COLO668 (cell line): ENCODE measurements at regions not wholly inside any gene's neighbourhood (a gene's known extent, or its start where the extent isn't known, plus 50 kb on each side); places are given as distances from the start of the nearest gene placed in this dataset.

Experiments used
- DNase-seq: peaks from one replicate; lab custom pipeline; 2025; ENCODE audit not compliant: unreplicated experiment; lab: John Stamatoyannopoulos, UW

DNA sequence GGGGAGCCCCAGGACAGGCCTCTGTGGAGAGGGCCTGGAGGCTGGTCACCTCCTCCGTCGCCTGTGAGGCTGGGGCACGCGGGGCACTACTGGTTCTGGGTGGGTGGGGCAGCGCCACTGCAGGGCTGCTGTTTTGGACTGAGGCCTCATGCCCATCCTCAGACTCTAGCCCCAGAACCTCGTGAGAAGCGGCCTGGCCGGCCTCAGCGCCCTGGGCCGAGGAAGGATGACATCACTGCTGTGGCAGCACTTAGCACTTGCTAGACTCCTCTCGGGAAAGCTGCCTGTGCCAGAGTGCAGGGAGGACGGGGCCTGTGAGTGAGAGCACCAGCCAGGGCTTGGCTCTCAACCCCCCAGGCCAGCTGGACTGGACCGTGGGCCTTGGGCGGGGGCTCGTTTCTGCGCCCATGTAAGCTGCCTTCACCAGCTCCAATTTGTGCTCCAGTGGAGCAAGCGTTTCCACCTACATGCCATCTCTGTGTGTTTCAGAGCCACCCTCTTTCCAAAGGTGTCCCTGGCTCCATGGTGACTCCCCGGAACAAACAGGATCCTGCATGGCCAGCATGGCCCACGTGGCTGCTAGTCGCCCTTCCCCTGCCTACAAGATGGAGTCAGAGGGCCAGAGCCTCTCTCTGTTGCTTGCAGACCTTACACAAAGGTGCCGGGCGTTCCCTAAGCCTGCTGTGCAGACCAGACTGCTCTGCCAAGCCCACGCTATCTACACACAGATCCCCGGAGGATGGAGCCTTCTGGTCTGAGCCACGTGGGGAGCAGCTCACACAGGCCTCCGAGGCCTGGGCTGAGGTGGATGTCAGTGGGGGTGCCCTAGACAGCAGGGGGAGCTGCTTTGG, 102.9 kb downstream of the CTTN start:
- no peak for DNase-seq

DNA sequence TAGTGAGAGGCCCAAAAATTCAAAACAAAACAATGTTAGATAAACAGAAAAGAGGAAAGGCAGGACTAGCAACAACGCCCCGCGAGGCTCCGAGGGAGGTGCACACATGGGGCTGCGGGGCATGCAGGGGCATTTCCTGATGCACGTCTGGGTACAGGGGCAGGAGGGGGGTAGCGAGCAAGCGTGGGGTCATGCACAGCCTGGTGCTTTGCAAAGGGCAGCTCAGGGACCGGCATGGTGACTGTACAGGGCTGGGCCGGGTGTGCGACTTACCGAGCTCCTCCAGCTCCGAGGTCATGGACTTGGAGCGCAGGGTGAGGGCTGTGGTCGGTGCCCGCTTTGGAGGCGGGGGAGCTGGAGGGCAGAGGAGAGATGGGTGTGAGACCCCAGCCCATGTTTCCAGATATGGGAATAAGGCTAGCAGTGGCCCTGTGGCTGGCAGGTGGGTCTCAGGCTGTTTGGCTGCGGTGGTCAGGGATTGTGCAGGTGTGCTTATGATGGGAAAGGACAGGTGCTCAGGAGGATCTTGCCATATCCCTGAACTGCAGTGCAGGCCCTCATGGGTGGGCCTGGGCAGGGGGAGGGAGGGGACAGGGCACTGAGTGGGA, 103.7 kb downstream of the CTTN start:
- DNase-seq, result no peak

DNA sequence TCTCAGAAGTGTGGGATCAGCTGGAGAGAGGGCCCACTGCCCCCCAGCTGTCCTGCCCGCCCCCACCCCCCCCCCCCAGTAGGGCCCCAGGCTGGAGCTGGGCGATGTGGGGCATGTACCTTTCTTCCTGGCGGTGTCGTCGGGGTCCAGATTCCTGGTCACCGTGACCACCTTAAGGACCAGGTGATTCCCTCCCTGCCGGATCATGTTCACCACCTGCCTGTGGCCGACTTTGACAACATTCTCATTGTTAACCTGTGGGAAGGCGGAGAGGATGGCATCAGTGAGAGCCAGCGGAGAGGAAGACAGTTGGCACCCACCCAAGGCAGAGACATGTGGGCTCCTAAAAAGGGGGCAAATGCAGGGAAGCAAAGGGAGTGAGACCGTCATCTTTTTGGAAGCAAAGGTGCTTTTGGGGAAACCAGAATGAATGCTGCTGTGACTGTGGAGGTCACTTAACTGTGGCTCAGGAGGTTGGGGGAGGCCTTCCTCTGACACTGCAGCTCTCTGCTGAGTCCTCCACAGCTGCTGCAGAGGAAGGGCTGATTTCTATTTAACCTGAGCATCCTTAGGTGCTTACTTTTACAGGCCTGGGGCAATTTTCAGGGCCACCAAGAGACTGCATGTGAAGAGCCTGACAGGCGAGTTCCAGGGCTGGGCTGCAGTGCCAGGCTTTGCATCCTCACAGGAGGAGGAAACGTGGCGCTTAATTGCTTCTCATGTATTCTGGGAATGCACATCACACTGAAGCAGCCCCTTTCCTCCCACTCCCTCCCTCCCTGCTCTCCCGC, 104.5 kb downstream of the CTTN start:
- peak; percentile 57 for DNase-seq

DNA sequence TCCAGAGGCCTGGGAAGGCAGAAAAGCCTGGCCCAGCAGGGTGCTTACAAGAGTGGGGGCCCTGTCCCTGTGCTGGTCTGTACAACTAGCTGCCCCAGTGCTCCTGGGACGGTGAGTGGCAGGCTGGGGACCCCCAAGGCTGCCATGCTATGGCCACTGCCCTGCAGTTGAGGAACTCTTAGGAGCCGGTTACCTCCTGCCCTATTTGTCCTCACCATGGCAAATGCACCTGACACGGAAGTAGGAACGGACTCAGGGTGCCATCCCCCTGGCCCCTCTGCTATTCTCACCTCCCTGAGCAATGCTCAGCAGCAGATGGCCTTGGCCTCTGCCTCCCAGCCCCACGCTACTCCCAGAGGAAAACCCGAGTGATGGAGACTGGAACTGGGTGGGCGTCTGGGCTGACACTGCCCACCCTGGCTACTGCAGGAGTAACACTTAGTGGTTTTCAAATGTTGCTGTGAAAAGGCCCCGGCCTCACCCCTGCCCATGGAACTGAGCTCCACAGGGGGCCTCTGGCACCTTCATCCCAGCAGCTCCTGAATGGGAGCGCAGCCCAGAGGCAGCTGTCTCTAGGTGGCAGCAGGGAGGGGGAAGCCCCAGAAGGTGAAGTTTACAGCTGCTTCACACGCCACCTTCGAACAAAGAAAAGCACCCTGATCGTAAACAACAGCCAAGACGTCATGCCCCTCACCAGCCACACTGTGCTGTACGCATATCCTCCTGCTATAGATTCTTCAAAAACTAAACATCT, 105.3 kb downstream of the CTTN start:
- peak; percentile 48 for DNase-seq

DNA sequence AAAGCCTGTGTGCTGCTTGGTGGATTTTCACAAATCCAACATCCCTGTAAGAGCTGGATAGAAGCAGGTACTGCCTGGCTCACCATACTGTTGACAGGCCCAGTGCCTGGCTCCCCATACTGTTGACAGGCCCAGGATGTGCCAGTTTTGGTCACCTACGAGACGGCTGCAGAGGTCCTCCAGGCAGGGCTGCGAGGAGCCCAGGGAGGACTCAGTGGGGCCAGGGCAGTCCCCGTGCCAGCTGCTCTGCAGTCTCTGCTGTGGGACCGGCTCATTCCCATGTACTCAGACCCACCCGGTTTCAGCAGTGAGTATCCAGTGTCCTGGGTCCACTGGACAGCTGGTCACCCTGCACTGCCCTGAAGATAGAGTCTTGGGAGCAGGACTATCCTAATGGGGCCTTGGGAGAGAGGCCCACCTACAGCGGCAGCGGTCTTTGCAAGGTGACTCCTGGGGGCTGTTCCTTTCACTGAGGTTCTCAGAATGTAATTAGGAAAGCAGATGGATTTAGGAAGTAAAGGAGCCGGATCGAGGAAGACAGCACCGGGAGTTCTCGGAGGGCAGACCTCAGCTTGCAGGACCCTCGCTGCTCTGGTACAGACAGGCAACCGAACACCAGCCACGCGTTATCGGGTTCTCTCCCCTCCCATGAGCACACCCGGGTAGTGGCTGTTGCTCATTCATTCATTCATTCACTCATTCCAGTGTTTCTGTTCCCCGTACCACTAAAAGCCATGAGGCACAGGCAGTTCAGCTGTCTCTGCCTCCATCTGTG, 106.1 kb downstream of the CTTN start:
- DNase-seq, result no peak

DNA sequence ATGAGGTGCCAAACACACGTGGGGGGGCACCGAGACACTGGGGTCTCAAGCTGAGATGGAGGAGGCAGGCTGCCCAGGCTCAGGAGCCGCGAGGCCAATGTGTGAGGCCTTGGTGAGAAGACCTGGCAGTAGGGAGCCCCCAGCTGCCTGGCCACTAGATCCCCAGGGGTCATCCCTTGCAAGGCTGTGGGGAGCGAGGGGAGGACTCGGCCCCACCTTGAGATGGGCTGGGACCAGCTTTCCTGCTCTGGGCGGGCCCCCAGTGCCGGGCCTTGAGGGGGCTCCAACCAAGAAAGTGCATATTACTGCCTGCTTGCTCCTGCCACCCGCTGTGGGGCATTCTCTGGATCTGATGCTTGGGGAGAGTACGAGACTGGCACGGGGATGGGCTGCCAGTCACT, 107.0 kb downstream of the CTTN start:
- no peak for DNase-seq

DNA sequence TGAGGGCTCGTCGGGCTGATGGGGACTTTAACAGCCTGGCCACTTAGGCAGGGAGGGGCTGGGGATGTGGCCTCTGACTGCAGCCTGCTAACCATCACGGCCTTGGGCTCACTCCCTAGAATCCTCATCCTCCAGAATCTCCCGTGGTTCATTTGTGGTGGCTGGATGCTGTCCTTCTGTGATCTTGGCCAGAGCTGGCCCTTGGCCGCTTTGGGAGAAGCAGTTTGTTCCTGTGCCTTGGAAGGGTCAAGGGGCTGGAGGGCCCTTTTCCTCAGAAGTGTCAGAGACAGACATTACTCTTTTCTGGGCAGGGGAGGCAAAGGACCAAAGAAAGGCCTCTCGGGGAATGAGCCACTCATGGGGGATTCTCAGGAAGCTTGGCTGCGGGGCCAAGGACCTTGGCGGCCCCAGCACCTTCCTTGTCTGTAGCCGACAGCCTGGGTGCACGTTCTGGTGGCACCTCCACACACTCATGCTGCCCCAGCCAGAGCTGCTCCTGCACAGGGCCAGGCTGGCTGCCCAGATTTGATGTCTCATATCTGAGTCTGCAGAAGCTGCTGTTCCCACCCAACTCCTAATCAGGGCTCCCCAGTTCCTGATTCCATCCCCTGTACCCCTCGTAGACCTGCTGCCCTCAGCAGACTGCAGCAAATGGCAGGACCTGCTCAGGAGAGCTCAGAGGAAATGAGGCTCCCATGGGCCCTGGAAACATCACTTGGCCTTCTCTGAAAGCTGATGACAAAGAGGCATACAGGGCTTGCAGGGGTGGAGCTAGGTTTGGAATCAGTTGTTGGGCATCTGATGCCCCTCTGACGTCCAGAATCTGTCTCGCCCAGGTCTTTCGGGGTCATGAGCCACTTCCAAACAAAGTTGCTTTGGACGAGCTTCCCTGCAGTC, 107.7 kb downstream of the CTTN start:
- DNase-seq, result no peak

DNA sequence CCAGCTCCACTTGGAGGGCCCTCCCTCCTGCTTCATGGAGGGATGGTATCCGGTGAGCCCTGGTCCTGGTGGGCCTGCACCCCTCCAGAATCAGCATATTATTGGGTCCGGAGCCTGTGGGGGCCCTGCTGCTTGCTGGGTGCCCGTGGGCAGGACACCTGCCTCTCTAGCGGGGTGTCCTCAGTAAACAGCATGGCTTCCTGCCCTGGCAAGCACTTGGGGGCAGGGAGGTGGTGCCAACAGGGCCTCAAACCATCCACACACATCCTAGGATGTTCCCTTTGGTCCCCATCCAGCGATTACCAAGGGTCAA, 108.3 kb downstream of the CTTN start:
- DNase-seq, result no peak

DNA sequence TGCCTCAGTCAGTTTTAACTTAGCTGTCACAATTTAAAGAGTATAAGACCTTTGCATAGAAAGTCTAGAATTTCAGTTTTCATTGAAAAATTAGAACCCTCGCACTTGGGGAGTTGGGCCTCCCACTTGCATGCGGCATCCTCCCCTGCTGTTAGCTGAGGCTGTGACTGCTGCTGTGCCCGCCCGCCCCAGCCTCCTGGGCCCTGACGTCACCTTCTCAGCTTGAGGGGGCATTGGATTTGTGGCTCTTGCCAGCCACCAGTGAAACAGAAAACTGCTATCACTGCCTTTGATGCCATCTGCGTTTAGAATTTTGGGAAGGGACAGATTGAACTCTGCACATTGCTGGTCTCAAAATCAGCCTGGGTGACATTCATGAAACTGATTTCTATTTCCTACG, 108.7 kb downstream of the CTTN start:
- no peak for DNase-seq

DNA sequence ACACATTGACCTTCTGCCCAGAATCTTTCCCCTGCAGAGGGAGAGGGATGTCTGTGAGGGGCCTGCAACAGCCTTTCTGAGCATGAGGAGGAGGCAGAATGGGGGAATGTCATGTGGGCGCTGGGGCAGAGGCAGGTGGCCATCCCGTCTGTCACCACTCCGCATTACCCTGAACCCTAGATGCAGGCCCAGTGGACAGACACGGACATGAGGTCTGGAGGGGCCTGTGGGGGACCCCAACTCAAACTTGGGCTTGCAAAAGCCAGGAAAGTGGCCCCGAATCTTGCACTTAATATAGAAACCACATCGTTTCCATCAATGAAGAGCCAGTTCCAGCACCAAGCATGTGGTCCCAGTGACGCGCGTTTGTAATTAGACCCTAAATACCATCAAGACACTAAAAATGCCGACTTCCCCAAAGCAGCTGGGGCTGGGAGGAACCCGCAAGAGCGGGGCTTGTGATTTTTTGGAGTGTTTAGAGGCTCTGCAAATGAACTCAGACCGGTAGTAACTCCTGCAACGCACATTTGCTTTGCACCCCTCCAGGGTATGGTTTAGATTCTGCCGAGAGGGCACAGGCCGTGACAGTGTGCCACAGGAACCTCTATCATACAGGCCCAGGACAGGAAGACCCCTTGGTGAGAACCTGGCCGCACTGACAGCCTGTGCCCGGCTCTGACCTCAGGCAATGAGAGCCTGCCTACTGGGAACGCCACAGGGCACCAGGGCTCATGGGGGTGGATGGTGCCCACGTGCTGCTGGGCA, 109.3 kb downstream of the CTTN start:
- no peak for DNase-seq

DNA sequence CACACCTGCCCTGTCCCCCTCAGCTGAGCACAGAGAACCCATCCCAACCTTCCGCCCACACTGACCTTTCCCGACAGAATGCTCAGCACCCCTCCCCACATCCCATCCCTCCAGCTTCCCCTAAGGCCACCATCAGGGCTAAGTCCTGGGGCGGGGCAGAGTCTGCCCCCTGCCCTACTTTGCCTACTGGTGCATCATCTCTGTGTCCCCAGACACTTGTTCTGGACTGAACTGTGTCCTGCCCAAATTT, 109.8 kb downstream of the CTTN start:
- no peak for DNase-seq

DNA sequence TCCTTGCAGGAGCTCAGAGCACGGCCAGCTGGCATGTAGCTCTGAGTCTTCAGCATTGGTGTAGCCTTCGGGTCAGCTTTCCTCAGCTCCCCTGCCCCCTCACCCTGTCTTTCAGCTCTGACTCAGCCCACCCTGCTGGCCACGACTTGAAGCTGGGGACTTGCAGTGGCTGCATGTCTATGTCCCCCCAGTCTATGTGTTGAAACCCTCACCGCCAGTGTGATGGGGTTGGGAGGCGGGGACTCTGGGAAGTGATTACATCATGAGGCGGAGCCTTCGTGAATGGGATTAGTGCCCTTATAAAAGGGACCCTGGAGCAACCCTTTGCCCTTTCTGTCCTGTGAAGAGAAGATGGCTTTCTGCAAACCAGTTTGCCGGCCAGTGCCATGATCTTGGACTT, 111.1 kb downstream of the CTTN start:
- DNase-seq, result no peak

DNA sequence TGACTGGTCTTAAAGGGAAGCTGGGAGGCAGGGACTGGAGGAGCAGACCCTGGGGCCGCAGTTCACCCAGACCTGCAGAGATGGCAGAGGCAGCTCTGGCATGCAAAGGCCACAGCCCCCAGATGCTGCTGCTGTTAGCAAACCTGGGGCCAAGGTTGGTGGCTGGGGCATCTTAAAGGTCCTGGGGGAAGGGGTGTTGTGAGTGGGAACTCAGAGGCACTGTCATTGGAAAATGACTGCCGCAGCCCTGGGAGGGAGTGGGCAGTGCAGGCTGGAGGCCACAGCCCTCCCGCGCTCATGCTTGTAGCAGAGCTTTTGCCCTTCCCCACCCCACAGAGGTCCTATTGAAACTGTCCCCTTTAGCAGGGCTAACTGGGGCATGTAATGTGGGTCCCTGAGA, 111.8 kb downstream of the CTTN start:
- DNase-seq, result no peak

DNA sequence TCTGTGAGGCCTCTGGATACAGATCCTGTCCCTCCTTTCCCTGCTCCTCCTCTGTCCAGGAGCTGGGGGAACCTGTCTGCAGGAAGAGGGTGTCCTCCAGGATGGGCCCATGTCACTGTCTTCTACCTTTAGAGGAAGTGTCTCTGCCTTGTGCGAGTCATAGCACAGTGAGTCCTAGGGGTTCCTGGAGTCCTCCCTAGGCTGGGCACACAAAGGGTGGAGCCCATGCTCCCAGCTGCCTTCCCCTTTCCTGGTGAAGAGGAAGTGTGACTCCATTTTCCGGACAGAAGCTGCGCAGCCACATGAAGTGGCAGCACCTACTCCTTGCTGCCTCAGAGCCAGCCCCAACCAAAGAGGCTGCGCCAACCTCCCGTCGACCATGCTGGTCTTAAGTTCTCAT, 112.2 kb downstream of the CTTN start:
- DNase-seq, result no peak

DNA sequence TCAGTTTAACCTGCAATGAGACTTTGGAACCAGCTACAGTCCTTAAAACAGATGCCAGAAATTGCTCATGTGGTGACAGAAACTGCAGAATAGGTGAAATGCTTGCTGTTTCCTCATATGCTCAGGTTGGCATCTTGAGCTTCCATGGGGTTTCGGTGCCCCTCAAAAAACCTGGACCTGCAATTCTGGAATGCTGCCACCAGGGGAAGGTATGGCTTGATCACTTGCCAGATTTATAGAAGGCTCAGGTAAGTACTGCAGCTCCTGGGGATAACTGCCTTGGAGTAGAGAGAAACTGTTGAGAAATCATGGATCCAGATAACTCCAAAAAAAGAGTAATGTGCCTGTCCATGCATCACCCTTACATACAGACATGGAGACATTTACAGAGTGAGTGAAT, 113.0 kb downstream of the CTTN start:
- DNase-seq, result no peak

DNA sequence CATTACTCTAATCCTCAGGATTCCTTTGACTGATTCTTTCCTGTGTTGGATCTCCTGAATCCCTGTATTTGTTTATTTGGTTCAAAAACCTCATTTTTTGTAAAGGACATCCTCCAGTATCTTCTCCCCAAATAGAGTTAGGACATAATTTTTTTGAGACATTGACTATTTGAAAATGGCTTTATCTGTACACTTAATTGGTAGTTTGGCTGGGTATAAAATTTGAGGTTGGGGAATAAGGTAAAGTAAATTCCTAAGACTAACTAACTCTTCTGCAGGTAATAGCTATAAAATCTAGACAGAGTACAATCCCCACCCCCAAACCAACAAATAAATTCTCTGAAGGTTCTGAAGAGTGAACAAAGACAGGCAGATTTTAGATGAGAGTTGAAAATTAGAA, 114.4 kb downstream of the CTTN start:
- DNase-seq, result no peak

DNA sequence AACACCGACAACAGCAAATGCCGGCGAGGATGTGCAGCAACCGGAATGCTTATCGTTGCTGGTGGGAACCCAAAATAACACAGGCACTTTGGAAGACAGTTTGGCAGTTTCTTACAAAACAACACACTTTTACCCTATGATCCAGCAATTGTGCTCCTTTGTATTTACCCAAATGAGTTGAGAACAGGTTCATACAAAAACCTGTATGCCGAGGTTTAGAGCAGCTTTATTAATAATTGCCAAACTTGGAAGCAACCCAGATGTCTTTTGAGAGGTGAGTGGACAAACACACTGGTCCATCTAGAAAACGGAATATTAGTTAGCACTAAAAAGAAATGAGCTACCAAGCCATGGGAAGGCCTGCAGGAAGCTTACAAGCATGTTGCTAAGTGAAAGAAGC, 118.9 kb downstream of the CTTN start:
- no peak for DNase-seq

DNA sequence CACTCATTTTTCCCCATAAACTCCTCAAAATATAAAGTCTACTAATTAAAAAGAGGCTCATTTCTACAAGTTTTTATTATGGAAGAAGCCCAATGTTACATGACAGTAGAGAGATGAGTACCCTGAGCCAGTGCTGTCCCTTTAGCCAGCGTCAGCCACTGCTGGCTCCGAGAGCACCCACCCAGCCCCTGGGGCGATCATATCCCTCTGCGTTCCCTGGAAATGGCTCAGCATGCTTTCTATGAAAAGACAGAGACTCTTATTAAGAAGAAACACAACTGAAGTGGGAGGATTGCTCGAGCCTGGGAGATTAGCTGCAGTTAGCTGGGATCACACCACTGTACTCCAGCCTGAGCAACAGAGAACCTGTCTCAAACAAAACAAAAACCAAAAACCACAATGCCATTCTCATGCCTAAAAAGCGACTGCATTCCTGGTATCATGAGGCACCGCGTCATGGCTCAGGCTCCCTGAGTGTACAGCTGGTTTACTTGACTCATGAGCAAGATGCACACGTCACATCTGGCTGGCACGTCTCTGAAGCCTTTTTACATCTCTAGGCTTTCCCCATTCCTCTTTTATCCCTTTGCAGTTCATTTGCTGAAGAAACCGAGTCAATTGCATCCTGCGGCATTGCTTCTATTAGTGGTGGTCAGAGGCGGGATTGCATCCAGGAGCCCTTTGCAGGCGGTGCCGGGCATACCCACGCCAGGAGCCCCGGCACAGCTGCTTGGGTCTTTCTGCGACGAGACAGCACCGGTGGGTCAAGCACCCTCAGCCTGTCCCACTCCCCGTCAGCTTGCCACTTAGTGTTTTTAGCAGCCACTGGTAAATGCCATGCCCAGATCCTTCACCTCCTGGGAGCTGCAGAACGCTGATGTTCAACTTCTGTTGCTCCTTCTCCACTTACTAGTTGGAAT, 119.9 kb downstream of the CTTN start:
- no peak for DNase-seq
